ENCODE measurements at regions not wholly inside any gene's neighbourhood (a gene's known extent, or its start where the extent isn't known, plus 50 kb on each side); places are given as distances from the start of the nearest gene placed in this dataset.

DNA sequence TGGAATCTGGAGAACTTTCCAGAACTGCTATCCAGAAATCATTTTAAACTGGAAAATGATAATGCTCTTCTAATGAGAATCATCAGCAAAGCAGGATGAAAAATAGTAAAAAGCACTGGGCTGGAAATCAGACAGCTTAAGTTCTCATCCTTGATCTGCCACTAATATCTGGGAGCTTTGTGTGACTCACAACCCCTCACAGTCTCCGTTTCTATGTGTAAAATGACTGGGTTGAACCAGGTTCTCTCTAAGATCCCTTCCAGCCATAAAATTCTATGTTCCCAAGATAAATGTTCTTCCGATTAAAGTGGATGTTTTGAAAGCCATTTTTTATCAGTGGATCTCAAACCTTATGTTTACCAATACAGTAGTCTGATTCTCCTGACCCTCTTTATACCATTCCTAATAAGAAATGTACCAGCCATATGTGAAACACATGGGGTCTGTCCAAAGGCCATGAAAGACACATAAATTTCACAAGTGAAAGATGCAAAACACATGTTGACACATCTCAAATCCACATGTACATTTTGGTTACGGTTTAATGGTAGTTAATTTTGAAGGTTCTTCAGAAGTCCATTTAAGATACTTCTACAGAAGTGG lies 188.8 kb downstream of the EN1 start:
- DNase-seq, result no peak

DNA sequence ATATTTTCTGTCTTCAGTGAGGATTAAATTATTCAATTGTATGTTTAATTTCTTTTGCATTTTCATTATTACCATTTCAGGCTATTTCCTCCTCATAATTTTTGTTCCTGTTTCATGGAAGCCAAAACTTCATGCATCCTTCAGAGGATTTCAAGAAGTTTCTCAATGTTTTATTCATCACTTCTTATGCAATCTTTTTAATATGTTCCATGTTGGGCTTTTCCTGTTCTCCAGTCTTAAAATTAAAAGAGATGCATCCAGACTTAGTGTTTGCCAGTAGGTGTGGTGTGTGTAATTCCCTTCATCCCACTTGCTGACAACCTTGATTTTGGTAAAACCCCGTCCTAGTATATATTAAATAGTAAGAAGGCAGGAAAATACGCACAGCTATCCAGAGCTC lies 190.0 kb downstream of the EN1 start:
- DNase-seq, result no peak

DNA sequence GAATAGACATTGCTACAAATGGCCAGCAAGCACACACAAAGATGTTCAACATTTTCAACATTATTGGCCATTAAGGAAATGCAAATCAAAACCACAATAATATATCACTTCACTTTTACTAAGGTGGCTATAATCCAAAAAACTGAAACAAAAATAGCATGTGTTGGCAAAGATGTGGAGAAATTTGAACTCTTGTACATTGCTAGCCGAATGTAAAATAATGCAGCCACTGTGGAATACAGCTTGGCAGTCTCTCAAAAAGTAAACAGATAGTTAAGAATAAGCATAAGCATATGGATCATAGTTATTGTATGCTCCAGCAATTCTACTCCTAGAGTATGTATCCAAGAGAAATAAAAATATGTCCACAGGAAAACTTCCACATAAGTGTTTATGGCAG lies 192.5 kb downstream of the EN1 start:
- DNase-seq, result no peak

DNA sequence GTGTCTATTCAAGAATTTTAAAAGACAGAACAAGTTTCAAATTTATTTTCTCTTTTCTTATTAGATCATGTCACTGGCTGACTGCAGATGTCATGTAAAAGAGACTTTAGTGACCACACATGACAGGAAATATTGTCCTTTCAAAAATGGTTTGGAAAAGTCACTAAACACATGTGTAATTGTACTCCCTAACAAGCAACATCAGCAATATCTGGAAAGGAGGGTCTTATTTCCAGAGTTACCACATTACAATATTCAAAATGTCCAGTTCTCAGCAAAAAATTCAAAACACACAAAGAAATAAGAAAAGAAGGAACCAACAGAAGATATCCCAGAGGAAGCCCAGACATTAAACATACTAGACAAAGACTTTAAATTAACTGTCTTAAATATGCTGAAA lies 197.1 kb downstream of the EN1 start:
- no peak for DNase-seq

- no peak for DNase-seq
Measured at GRCh38 chr2:118645876-118646275, 201.6 kb downstream of the EN1 start.

GRCh38 chr2:118644190-118644589 lies 203.3 kb downstream of the EN1 start:
- no peak for DNase-seq

DNA sequence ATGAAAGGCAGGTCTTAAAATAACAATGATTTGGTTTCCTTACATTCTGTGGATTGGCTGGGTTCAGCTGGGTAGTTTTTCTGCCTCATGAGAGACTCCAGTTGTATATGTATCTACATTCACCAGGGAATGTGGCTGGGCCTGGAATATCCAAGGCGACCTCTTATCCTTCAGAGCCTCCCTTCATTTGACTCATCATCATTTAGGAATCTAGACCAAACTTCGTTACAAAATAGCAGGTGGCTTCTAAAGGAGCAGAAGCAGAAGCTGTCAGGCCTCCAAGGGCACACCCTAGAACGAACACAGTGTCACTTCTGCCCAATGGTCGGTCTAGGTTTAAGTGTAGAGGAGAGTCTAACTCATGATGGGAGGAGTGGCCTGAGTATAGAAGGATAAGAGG lies 204.2 kb downstream of the EN1 start:
- DNase-seq, result no peak

- DNase-seq, result no peak
Measured at GRCh38 chr2:118642501-118642900, 204.9 kb downstream of the EN1 start.

- no peak for DNase-seq
Measured at GRCh38 chr2:118641711-118642110, 205.7 kb downstream of the EN1 start.

- no peak for DNase-seq
Measured at GRCh38 chr2:118639371-118639770, 208.1 kb downstream of the EN1 start.

DNA sequence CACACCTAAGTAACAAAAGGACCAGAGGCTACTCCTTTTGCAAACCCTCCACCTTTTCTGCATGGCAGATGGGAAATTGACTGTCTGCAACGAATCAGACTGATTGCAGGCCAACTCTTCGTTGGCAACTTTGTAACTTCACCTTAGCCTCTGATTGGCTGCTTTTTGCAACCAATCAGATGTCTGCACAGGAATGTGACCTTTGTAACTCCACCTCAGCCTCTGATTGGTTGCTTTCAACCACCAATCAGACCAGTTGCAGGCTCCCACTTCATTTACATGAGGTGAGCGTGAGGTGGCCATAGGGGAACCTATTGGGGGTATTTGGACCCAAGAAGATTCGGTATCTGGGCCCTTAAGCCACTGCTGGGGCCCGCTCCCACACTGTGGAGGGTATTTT lies 209.0 kb downstream of the EN1 start:
- DNase-seq, result no peak

DNA sequence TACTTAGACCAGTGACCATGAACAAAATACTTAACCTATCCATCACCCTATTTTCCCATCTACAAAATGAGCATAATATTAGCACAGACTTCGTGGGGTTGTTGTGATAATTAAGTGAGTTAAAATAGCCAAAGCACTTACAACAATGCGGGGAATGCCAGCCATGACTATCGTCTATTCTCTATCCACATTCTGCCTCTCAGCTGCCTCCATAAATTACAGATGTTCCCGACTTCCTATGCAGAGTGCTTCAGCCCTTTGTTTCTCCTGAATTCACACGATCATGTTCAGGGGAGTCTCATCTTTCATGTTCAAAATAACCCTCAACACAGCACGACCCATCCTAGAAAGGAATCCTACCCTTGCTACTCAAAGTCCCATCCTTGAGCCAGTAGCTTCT lies 211.6 kb downstream of the EN1 start:
- DNase-seq, result no peak

- no peak for DNase-seq
Measured at GRCh38 chr2:118634876-118635275, 212.6 kb downstream of the EN1 start.

GRCh38 chr2:118633371-118634018 lies 214.0 kb downstream of the EN1 start:
- DNase-seq, result no peak

DNA sequence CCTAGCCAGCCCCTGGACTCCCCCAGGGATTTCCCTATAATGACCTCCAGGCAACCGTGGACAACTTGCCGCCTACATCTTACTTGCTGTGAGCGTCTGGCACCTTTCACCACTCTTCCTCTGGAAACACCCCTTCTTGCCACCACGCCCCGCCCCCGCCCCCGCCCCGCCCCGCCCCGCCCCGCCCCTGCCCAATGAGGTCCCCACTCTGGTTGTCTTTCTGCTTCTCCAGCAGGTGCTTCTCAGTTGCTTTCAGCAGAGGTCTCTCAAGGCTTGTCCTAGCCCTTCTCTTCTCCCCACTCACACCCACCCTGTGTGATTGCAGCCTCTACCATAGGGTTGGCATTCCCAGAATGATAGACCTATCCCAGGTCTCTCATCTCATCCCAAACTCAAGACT lies 214.5 kb downstream of the EN1 start:
- DNase-seq, result no peak

DNA sequence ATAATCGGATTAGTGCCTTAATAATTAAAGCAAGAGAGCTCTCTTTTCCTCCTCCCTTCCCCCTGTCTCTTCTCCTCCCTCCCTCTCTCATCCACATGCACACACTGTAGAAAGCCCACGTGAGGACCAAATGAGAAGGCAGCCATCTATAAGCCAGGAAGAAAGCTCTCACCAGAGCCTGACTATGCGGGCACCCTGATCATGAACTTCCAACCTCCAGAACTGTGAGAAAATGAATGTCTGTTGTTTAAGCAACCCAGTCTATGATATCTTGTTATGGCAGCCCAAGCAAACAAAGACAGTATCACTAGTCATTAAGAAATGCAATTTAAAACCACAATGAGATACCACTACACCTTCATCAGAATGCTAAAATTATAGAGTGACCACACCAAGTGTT lies 220.3 kb downstream of the EN1 start:
- no peak for DNase-seq

- DNase-seq, result no peak
Measured at GRCh38 chr2:118622913-118623312, 224.5 kb downstream of the EN1 start.

GRCh38 chr2:118622108-118622507 lies 225.3 kb downstream of the EN1 start:
- DNase-seq, result no peak

DNA sequence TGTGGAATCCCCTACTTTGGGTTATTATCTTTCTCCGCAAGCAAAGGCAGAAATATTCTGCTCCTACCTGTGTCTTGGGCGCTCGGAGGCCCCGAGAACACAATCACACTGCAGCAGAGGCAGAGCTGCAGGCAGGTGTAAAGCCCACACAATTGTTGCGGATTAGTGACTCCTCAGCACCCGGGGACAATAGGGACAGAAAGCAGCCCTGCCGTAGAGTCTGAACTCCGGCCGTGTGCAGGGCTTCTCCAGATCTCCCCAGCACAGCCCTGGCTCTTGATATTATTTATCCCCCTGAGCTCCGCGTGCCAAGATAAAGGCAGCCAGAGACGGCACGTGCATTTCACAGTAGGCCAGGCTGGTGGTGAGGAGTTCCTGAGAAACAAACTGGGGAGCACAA lies 229.2 kb downstream of the EN1 start:
- no peak for DNase-seq

- DNase-seq, result no peak
Measured at GRCh38 chr2:118616432-118616831, 231.0 kb downstream of the EN1 start.

DNA sequence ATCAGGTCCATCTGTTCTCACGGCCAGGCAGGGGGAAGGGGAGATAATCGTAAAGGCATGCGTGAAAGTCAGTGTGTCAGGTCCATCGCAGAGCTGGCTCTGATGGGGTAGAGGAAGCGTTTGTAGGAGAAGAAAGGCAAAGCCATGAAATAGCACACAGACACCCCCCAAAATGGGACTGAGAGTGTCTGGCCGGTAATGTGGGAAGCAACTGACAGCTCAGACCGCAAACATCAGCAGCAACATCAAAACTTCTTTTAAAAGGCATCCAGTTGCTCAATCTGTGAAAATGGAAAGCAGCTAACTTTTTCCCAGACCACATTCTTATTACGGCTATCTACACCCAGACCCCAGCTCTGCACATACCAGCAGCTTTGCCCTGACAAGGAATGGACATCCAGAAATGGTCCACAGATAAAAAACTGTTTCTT lies 232.6 kb downstream of the EN1 start:
- no peak for DNase-seq

GRCh38 chr2:118613737-118614136 lies 233.7 kb downstream of the EN1 start:
- no peak for DNase-seq

DNA sequence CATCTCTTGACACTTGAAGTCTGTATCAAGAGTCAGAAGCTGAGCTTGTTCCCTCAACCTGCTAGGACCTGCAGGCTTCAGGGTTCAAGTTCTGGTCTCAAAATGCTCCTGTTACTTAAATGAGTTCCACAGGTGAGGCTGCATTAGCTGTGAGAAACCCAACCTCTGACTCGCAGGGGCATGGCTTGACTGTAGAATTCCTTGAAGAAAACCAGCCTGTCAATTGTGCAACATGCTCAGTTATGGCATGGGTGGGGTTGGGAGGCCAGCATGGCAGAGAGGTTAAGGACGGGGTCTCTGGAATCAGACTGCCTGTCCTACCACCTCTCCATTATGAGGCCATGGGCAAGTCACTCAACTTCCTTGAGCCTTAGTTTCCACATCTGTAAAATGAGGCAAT lies 235.8 kb downstream of the EN1 start:
- no peak for DNase-seq

- no peak for DNase-seq
Measured at GRCh38 chr2:118609138-118609537, 238.3 kb downstream of the EN1 start.

GRCh38 chr2:118607641-118608040 lies 239.8 kb downstream of the EN1 start:
- no peak for DNase-seq
